H1 (cell line): ENCODE measurements at regions not wholly inside any gene's neighbourhood (a gene's known extent, or its start where the extent isn't known, plus 50 kb on each side); places are given as distances from the start of the nearest gene placed in this dataset.

Source experiments
- CHD7 ChIP-seq: fragments of 300-600 bp; sonication (generic); IDR thresholded peaks from 2 replicates; pipeline ENCODE4 v1.7.1; 2012; ENCODE audit warnings: low read length, moderate library complexity, mild to moderate bottlenecking, inconsistent platforms; ENCODE audit not compliant: insufficient replicate concordance
- CTCF ChIP-seq, 3 experiments: IDR thresholded peaks; 1 replicate in 2 of 3; 2 replicates in 1 of 3; pipeline versions ENCODE4 v1.5.1 to v1.6.1; 2011; ENCODE audit warnings: low read length in 3 of 3, mild to moderate bottlenecking in 3 of 3, inconsistent platforms in 2 of 3, low read depth in 1 of 3, moderate library complexity in 1 of 3; ENCODE audit not compliant: insufficient read depth in 1 of 3; ENCODE audit errors: control extremely low read depth in 1 of 3
- MAX ChIP-seq: IDR thresholded peaks from 2 replicates; pipeline ENCODE4 v1.6.1; 2012; ENCODE audit warnings: inconsistent platforms
- PHF8 ChIP-seq: fragments of 200-600 bp; sonication (generic); conservative IDR thresholded peaks from 2 replicates; pipeline ENCODE4 v1.7.1; 2012; ENCODE audit warnings: low read depth, mild to moderate bottlenecking, inconsistent platforms, low read length, moderate library complexity
- POLR2AphosphoS5 ChIP-seq: IDR thresholded peaks from 2 replicates; pipeline ENCODE4 v1.6.1; 2011; ENCODE audit warnings: low read depth, low read length
- SRF ChIP-seq: IDR thresholded peaks from 2 replicates; pipeline ENCODE4 v1.6.1; 2011; ENCODE audit warnings: mild to moderate bottlenecking, low read depth, low read length, moderate library complexity

- no peak for TF ChIP-seq CHD7
- no peak for TF ChIP-seq SRF
- no peak for TF ChIP-seq PHF8
- no peak for TF ChIP-seq MAX
- TF ChIP-seq POLR2AphosphoS5 = no peak
- no peak for TF ChIP-seq CTCF (IDR thresholded peaks at IDR 0.05; ENCODE audit: control extremely low read depth in 1 of 3, insufficient read depth in 1 of 3, low read depth in 1 of 3, low read length in 3 of 3)
- TF ChIP-seq, all 59 proteins: peak for 0
Measured at GRCh38 chr11:25938952-25939351, 393.0 kb upstream of the ANO3 start (continued).
